H1 (cell line): ENCODE measurements at regions not wholly inside any gene's neighbourhood (a gene's known extent, or its start where the extent isn't known, plus 50 kb on each side); places are given as distances from the start of the nearest gene placed in this dataset.

Experiments used
- CBX5 ChIP-seq: fragments of 300-800, 300-1000 bp; sonication (generic); IDR thresholded peaks from 2 replicates; pipeline ENCODE4 v1.7.1; 2016; ENCODE audit warnings: antibody characterized with exemption, low read length, low read depth
- CEBPB ChIP-seq: IDR thresholded peaks from 2 replicates; pipeline ENCODE4 v1.6.1; 2012; ENCODE audit warnings: low read depth, low read length
- CHD2 ChIP-seq: IDR thresholded peaks from 2 replicates; pipeline ENCODE4 v1.6.1; 2012; ENCODE audit warnings: low read length, improper control_type of control experiment
- CREB1 ChIP-seq: IDR thresholded peaks from 2 replicates; pipeline ENCODE4 v1.6.1; 2012; ENCODE audit warnings: inconsistent platforms
- GTF2F1 ChIP-seq: IDR thresholded peaks from 2 replicates; pipeline ENCODE4 v1.6.1; 2012; ENCODE audit warnings: low read depth, low read length, improper control_type of control experiment, borderline replicate concordance
- HDAC2 ChIP-seq, 2 experiments: fragments of 300-600 bp in 1 of 2; sonication (generic) in 1 of 2; IDR thresholded peaks; 2 replicates each; pipeline ENCODE4 v1.6.1; 2011 to 2012; ENCODE audit warnings: low read depth in 2 of 2, low read length in 2 of 2, mild to moderate bottlenecking in 2 of 2, moderate library complexity in 2 of 2, borderline replicate concordance in 1 of 2, inconsistent platforms in 1 of 2
- POLR2AphosphoS5 ChIP-seq: IDR thresholded peaks from 2 replicates; pipeline ENCODE4 v1.6.1; 2011; ENCODE audit warnings: low read depth, low read length
- RAD21 ChIP-seq, 2 experiments: IDR thresholded peaks in 1 of 2; conservative IDR thresholded peaks in 1 of 2; 2 replicates each; pipeline ENCODE4 v1.6.1; 2011; ENCODE audit warnings: low read depth in 2 of 2, low read length in 2 of 2, improper control_type of control experiment in 1 of 2, inconsistent platforms in 1 of 2, mild to moderate bottlenecking in 1 of 2, moderate library complexity in 1 of 2
- SIN3A ChIP-seq, 2 experiments: IDR thresholded peaks in 1 of 2; conservative IDR thresholded peaks in 1 of 2; 2 replicates each; pipeline ENCODE4 v1.6.1; 2011 to 2012; ENCODE audit warnings: low read length in 2 of 2, improper control_type of control experiment in 1 of 2, low read depth in 1 of 2, mild to moderate bottlenecking in 1 of 2
- ZNF274 ChIP-seq: IDR thresholded peaks from 2 replicates; pipeline ENCODE4 v1.7.0; 2012; ENCODE audit warnings: low read length, borderline replicate concordance; ENCODE audit errors: extremely low read depth
- TF ChIP-seq, protein P1 (sequence below), 3 experiments: IDR thresholded peaks; 1 replicate in 2 of 3; 2 replicates in 1 of 3; pipeline versions ENCODE4 v1.5.1 to v1.6.1; 2011; ENCODE audit warnings: low read length in 3 of 3, mild to moderate bottlenecking in 3 of 3, inconsistent platforms in 2 of 3, low read depth in 1 of 3, moderate library complexity in 1 of 3; ENCODE audit not compliant: insufficient read depth in 1 of 3; ENCODE audit errors: control extremely low read depth in 1 of 3
- TF ChIP-seq, protein P2 (sequence below): IDR thresholded peaks from 2 replicates; pipeline ENCODE4 v1.6.1; 2011; ENCODE audit warnings: low read length, improper control_type of control experiment

DNA sequence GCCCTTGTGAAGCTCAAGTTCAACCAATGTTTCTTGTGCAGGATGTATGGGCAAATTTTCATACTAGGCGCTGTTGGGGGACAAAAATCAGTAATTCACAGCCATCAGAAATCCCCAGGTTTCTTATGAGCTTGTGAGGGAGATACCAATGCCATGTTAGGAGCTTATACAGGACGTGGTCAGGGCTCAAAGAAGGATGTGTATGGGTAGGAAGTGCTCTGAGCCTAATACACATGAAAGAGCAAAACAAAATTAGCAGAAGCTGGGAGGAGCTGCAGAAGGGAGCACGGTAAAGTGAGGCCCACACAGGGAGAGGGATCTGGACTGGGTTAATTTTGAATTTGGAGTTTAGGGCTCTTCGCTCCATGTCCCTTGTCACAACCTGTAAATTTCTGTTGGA is 114.6 kb upstream of the MAP3K1 start:
- TF ChIP-seq, protein P1, sequence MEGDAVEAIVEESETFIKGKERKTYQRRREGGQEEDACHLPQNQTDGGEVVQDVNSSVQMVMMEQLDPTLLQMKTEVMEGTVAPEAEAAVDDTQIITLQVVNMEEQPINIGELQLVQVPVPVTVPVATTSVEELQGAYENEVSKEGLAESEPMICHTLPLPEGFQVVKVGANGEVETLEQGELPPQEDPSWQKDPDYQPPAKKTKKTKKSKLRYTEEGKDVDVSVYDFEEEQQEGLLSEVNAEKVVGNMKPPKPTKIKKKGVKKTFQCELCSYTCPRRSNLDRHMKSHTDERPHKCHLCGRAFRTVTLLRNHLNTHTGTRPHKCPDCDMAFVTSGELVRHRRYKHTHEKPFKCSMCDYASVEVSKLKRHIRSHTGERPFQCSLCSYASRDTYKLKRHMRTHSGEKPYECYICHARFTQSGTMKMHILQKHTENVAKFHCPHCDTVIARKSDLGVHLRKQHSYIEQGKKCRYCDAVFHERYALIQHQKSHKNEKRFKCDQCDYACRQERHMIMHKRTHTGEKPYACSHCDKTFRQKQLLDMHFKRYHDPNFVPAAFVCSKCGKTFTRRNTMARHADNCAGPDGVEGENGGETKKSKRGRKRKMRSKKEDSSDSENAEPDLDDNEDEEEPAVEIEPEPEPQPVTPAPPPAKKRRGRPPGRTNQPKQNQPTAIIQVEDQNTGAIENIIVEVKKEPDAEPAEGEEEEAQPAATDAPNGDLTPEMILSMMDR (IDR thresholded peaks at IDR 0.05; ENCODE audit: control extremely low read depth in 1 of 3, insufficient read depth in 1 of 3, low read depth in 1 of 3, low read length in 3 of 3) = no peak
- no peak for TF ChIP-seq CBX5
- TF ChIP-seq, protein P2, sequence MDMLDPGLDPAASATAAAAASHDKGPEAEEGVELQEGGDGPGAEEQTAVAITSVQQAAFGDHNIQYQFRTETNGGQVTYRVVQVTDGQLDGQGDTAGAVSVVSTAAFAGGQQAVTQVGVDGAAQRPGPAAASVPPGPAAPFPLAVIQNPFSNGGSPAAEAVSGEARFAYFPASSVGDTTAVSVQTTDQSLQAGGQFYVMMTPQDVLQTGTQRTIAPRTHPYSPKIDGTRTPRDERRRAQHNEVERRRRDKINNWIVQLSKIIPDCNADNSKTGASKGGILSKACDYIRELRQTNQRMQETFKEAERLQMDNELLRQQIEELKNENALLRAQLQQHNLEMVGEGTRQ = no peak
- no peak for TF ChIP-seq CEBPB
- no peak for TF ChIP-seq POLR2AphosphoS5
- no peak for TF ChIP-seq HDAC2 (IDR thresholded peaks at IDR 0.05; ENCODE audit: borderline replicate concordance in 1 of 2, low read depth in 2 of 2, low read length in 2 of 2)
- TF ChIP-seq RAD21 (IDR thresholded peaks at IDR 0.05 in 1 of 2, conservative IDR thresholded peaks at IDR 0.05 in 1 of 2; ENCODE audit: low read depth in 2 of 2, low read length in 2 of 2) = no peak
- no peak for TF ChIP-seq GTF2F1
- no peak for TF ChIP-seq CHD2
- TF ChIP-seq ZNF274 = no peak
- no peak for TF ChIP-seq SIN3A (conservative IDR thresholded peaks at IDR 0.05 in 1 of 2, IDR thresholded peaks at IDR 0.05 in 1 of 2; ENCODE audit: low read depth in 1 of 2, low read length in 2 of 2)
- TF ChIP-seq CREB1 = no peak
